HCT116 (cell line): ENCODE measurements at regions not wholly inside any gene's neighbourhood (a gene's known extent, or its start where the extent isn't known, plus 50 kb on each side); places are given as distances from the start of the nearest gene placed in this dataset.

Experiments
- ATAC-seq: fragments of 200-7000 bp; cut with Tn5 transposase; 2 replicates; pipeline ENCODE4 v1.9.1; 2020; ENCODE audit warnings: mild to moderate bottlenecking, moderate library complexity
- BruUV-seq: library from RNA; stranded (reverse); fragments of 400-500 nt; replicated peaks from 2 replicates; lab custom pipeline; 2021; lab: Mats Ljungman, UMichigan
- CTCF ChIA-PET: fragments of 300-600 bp; sonication (Branson Sonifier 250); formaldehyde crosslinking; loops from one replicate; lab custom pipeline; 2021; ENCODE audit warnings: antibody characterized with exemption; lab: Charles Lee
- POLR2A ChIA-PET: fragments of 300-600, 350-600 bp; sonication (Branson Sonifier 250); formaldehyde crosslinking; loops from one replicate; lab custom pipeline; 2021; ENCODE audit warnings: antibody characterized with exemption; lab: Charles Lee
- RAD21 ChIA-PET, 2 experiments: fragments of 300-600 bp; sonication (Branson Sonifier 250); formaldehyde crosslinking; loops; one replicate each; lab custom pipeline; 2023; ENCODE audit warnings: low total read pairs in 2 of 2; ENCODE audit not compliant: uncharacterized antibody in 2 of 2, unreplicated experiment in 2 of 2, low non-redundant PET in 1 of 2; lab: Charles Lee
- DNase-seq: peaks from one replicate; pipeline ENCODE4 v3.0.0-alpha.2; 2010; ENCODE audit warnings: low read depth, low spot score
- H2AFZ ChIP-seq: fragments of 200-600 bp; shearing (Covaris generic), sonication (generic); 2 replicates; pipeline ENCODE4 v1.6.1; 2017; ENCODE audit warnings: low read depth, mixed run types, mixed read lengths, antibody characterized with exemption, low read length; ENCODE audit not compliant: poor library complexity, severe bottlenecking
- H3K27ac ChIP-seq: 2 replicates; pipeline ENCODE4 v1.5.1; 2012; ENCODE audit warnings: low read depth, low read length
- H3K27me3 ChIP-seq: fragments of 200-600 bp; sonication (generic); 2 replicates; pipeline ENCODE4 v1.6.1; 2016; ENCODE audit warnings: mixed run types, low read length, mixed read lengths; ENCODE audit not compliant: insufficient read depth
- H3K36me3 ChIP-seq, 2 experiments: fragments of 200-500 bp in 1 of 2; fragments of 200-600 bp in 1 of 2; sonication (Bioruptor generic) in 1 of 2; sonication (generic) in 1 of 2; 2 replicates each; pipeline versions ENCODE4 v1.5.1 to v1.6.1; 2014 to 2016; ENCODE audit warnings: low read length in 2 of 2, inconsistent platforms in 1 of 2, mixed read lengths in 1 of 2, mixed run types in 1 of 2; ENCODE audit not compliant: insufficient read depth in 2 of 2, control insufficient read depth in 1 of 2
- H3K4me1 ChIP-seq, 2 experiments: fragments of 200-600 bp in 1 of 2; sonication (generic) in 1 of 2; 2 replicates each; pipeline versions ENCODE4 v1.5.1 to v1.6.1; 2012 to 2017; ENCODE audit warnings: low read length in 2 of 2, inconsistent platforms in 1 of 2, mild to moderate bottlenecking in 1 of 2, mixed read lengths in 1 of 2, mixed run types in 1 of 2, moderate library complexity in 1 of 2; ENCODE audit not compliant: insufficient read depth in 2 of 2, control insufficient read depth in 1 of 2
- H3K4me2 ChIP-seq: fragments of 200-600 bp; sonication (generic); 2 replicates; pipeline ENCODE4 v1.6.1; 2017; ENCODE audit warnings: mixed run types, low read length, mixed read lengths
- H3K4me3 ChIP-seq, 2 experiments: fragments of 200-600 bp in 1 of 2; sonication (generic) in 1 of 2; replicated peaks in 1 of 2; 2 replicates each; pipeline ENCODE4 v1.5.1; 2011 to 2016; ENCODE audit warnings: low read length in 2 of 2, control low read depth in 1 of 2, low read depth in 1 of 2, mild to moderate bottlenecking in 1 of 2, mixed read lengths in 1 of 2, mixed run types in 1 of 2
- H3K79me2 ChIP-seq: fragments of 200-600 bp; sonication (generic); 2 replicates; pipeline ENCODE4 v1.6.1; 2017; ENCODE audit warnings: mild to moderate bottlenecking, mixed run types, low read length, moderate library complexity, mixed read lengths; ENCODE audit not compliant: insufficient read depth
- H3K9ac ChIP-seq: fragments of 200-600 bp; sonication (generic); 2 replicates; pipeline ENCODE4 v1.6.1; 2016; ENCODE audit warnings: low read length, mixed read lengths
- H3K9me2 ChIP-seq: fragments of 200-600 bp; sonication (generic), shearing (Covaris generic); 2 replicates; pipeline ENCODE4 v1.6.1; 2017; ENCODE audit warnings: mixed run types, mild to moderate bottlenecking, moderate library complexity; ENCODE audit not compliant: insufficient read depth
- H3K9me3 ChIP-seq, 2 experiments: fragments of 200-500 bp in 1 of 2; fragments of 200-600 bp in 1 of 2; sonication (Bioruptor generic) in 1 of 2; sonication (generic) in 1 of 2; 2 replicates each; pipeline ENCODE4 v1.6.1; 2014 to 2017; ENCODE audit warnings: low read length in 2 of 2, mixed read lengths in 2 of 2, inconsistent platforms in 1 of 2, low read depth in 1 of 2, mild to moderate bottlenecking in 1 of 2, mixed run types in 1 of 2, moderate library complexity in 1 of 2; ENCODE audit not compliant: control insufficient read depth in 1 of 2, insufficient read depth in 1 of 2
- H4K20me1 ChIP-seq: fragments of 200-600 bp; sonication (generic), shearing (Covaris generic); 2 replicates; pipeline ENCODE4 v1.6.1; 2017; ENCODE audit warnings: mixed run types, mild to moderate bottlenecking, moderate library complexity; ENCODE audit not compliant: insufficient read depth
- CBX3 ChIP-seq: IDR thresholded peaks from 2 replicates; pipeline ENCODE4 v1.6.1; 2012; ENCODE audit warnings: low read depth
- EGR1 ChIP-seq: IDR thresholded peaks from 2 replicates; pipeline ENCODE4 v1.6.1; 2012; ENCODE audit warnings: low read depth
- ELF1 ChIP-seq: IDR thresholded peaks from 2 replicates; pipeline ENCODE4 v1.6.1; 2012; ENCODE audit warnings: low read depth, borderline replicate concordance
- JUND ChIP-seq: IDR thresholded peaks from 2 replicates; pipeline ENCODE4 v1.6.1; 2012
- RAD21 ChIP-seq: IDR thresholded peaks from 2 replicates; pipeline ENCODE4 v1.6.1; 2012; ENCODE audit warnings: low read depth, mild to moderate bottlenecking
- SRF ChIP-seq: IDR thresholded peaks from 2 replicates; pipeline ENCODE4 v1.6.1; 2012; ENCODE audit warnings: low read depth
- ZBTB33 ChIP-seq: IDR thresholded peaks from 2 replicates; pipeline ENCODE4 v1.6.1; 2011; ENCODE audit warnings: mild to moderate bottlenecking, low read length, moderate library complexity; ENCODE audit not compliant: insufficient replicate concordance; ENCODE audit errors: extremely low read depth
- ZFX ChIP-seq: fragments of 450-650 bp; IDR thresholded peaks from 2 replicates; pipeline ENCODE4 v1.6.1; 2017
- ZNF274 ChIP-seq: fragments of 200-500 bp; sonication (Bioruptor generic); IDR thresholded peaks from 2 replicates; pipeline ENCODE4 v1.6.1; 2014; ENCODE audit warnings: mild to moderate bottlenecking, low read depth, low read length, inconsistent platforms
- intact Hi-C: fragments of 100-400 bp; cut with micrococcal nuclease; formaldehyde crosslinking; loops from 2 replicates; pipeline ENCODE4 v1.10.0; 2022
- TF ChIP-seq, protein P1 (sequence below): IDR thresholded peaks from 2 replicates; pipeline ENCODE4 v1.6.1; 2012

GRCh38 chr17:6343736-6344135, 91.2 kb downstream of the AIPL1 start:
- Histone ChIP-seq H3K27ac (no peak overlapping the region), H3K9me2 (no peaks in the 10 kb centered on the region), H3K27me3 (peaks cover 50% of the 10 kb centered on the region)
- RAD21 ChIA-PET: no interaction called here
- no peak for DNase-seq
- no peak for TF ChIP-seq RAD21
- TF ChIP-seq EGR1: no peak
- no peak for TF ChIP-seq ZNF274
- TF ChIP-seq CBX3: no peak
- no peak for TF ChIP-seq ELF1
- TF ChIP-seq ZFX: no peak
- TF ChIP-seq, protein P1, sequence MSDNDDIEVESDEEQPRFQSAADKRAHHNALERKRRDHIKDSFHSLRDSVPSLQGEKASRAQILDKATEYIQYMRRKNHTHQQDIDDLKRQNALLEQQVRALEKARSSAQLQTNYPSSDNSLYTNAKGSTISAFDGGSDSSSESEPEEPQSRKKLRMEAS: no peak
- no peak for TF ChIP-seq JUND
- TF ChIP-seq ZBTB33: no peak
- TF ChIP-seq, all 23 proteins: peak for 0
- Histone ChIP-seq H3K4me3 (no peak overlapping the region), H2AFZ (no peak overlapping the region), H3K36me3 (no peaks in the 10 kb centered on the region), H3K9me3 (no peaks in the 10 kb centered on the region), H3K9ac (no peak overlapping the region), H3K79me2 (no peaks in the 10 kb centered on the region), H4K20me1 (no peaks in the 10 kb centered on the region), H3K4me2 (no peak overlapping the region), H3K4me1 (no peaks in the 10 kb centered on the region)
- ChIA-PET POLR2A (no interaction called here), CTCF (no interaction called here)
- no peak for ATAC-seq
- intact Hi-C loops: loop anchor here (5.0 kb wide), 1 partner anchor 51 kb away; no protein-coding TSS in a partner anchor
- no TSS peak for BruUV-seq

GRCh38 chr17:6343191-6343590, 91.7 kb downstream of the AIPL1 start:
- no peaks in the 10 kb centered on the region for H4K20me1 ChIP-seq
- ChIA-PET RAD21 (no interaction called here), CTCF (no interaction called here), POLR2A (no interaction called here)
- no peak overlapping the region for H2AFZ ChIP-seq
- no peak for DNase-seq
- intact Hi-C loops: loop anchor here (5.0 kb wide), 1 partner anchor 51 kb away; no protein-coding TSS in a partner anchor
- no peaks in the 10 kb centered on the region for H3K9me3 ChIP-seq
- H3K4me3 ChIP-seq: no peak overlapping the region
- peaks cover 49% of the 10 kb centered on the region for H3K27me3 ChIP-seq
- H3K79me2 ChIP-seq: no peaks in the 10 kb centered on the region
- no peak for ATAC-seq
- no peak overlapping the region for H3K9ac ChIP-seq
- TF ChIP-seq EGR1 (no peak), SRF (no peak)
- H3K4me1 ChIP-seq: no peaks in the 10 kb centered on the region
- no peak overlapping the region for H3K4me2 ChIP-seq
- H3K36me3 ChIP-seq: no peaks in the 10 kb centered on the region
- no TSS peak for BruUV-seq
- H3K27ac ChIP-seq: no peak overlapping the region
- H3K9me2 ChIP-seq: no peaks in the 10 kb centered on the region
